ENCODE measurements at regions not wholly inside any gene's neighbourhood (a gene's known extent, or its start where the extent isn't known, plus 50 kb on each side); places are given as distances from the start of the nearest gene placed in this dataset.

DNA sequence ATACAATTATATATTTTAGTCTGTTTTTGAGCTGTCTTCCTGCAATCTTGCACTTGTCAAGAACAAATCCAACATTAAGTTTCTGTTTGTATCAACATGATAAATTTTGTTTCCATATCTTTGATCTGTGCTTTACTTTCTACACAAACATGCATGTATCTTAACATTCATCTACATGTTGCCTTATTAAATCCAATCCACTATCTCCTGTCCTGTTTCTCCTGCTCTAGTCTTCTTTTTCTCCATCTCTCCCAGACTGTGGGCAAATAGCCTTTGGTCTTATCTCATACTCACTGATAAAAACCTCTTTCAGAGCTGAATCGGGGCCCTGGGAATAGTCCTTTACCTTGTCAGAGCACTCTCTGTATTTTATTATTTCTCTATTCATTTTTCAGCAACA is 101.3 kb downstream of the PLPPR4 start:
- no peak for DNase-seq (ENCODE audit: low read depth in 1 of 2, low spot score in 1 of 2)
- no peak overlapping the region for H3K27ac ChIP-seq (replicated peaks)
- H3K27me3 ChIP-seq (ENCODE audit: insufficient read depth, poor library complexity, severe bottlenecking) = no peaks in the 10 kb centered on the region
- no peak for TF ChIP-seq SPI1 (IDR thresholded peaks at IDR 0.05; ENCODE audit: borderline replicate concordance, low read depth)
- no peak for TF ChIP-seq CTCF (IDR thresholded peaks at IDR 0.05; ENCODE audit: insufficient read depth, low read length)
- H3K4me3 ChIP-seq (replicated peaks; ENCODE audit: insufficient read depth, low read length) = no peak overlapping the region

- DNase-seq (ENCODE audit: low read depth in 1 of 2, low spot score in 1 of 2) = no peak
- Histone ChIP-seq H3K27ac (replicated peaks) (no peak overlapping the region), H3K27me3 (ENCODE audit: insufficient read depth, poor library complexity, severe bottlenecking) (no peaks in the 10 kb centered on the region), H3K4me3 (replicated peaks; ENCODE audit: insufficient read depth, low read length) (no peak overlapping the region)
- TF ChIP-seq GABPA (IDR thresholded peaks at IDR 0.05; ENCODE audit: low read depth) (no peak), SPI1 (IDR thresholded peaks at IDR 0.05; ENCODE audit: borderline replicate concordance, low read depth) (no peak), CTCF (IDR thresholded peaks at IDR 0.05; ENCODE audit: insufficient read depth, low read length) (no peak), POLR2AphosphoS5 (IDR thresholded peaks at IDR 0.05; ENCODE audit: low read depth) (no peak)
- TF ChIP-seq, protein P1, sequence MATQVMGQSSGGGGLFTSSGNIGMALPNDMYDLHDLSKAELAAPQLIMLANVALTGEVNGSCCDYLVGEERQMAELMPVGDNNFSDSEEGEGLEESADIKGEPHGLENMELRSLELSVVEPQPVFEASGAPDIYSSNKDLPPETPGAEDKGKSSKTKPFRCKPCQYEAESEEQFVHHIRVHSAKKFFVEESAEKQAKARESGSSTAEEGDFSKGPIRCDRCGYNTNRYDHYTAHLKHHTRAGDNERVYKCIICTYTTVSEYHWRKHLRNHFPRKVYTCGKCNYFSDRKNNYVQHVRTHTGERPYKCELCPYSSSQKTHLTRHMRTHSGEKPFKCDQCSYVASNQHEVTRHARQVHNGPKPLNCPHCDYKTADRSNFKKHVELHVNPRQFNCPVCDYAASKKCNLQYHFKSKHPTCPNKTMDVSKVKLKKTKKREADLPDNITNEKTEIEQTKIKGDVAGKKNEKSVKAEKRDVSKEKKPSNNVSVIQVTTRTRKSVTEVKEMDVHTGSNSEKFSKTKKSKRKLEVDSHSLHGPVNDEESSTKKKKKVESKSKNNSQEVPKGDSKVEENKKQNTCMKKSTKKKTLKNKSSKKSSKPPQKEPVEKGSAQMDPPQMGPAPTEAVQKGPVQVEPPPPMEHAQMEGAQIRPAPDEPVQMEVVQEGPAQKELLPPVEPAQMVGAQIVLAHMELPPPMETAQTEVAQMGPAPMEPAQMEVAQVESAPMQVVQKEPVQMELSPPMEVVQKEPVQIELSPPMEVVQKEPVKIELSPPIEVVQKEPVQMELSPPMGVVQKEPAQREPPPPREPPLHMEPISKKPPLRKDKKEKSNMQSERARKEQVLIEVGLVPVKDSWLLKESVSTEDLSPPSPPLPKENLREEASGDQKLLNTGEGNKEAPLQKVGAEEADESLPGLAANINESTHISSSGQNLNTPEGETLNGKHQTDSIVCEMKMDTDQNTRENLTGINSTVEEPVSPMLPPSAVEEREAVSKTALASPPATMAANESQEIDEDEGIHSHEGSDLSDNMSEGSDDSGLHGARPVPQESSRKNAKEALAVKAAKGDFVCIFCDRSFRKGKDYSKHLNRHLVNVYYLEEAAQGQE (IDR thresholded peaks at IDR 0.05; ENCODE audit: insufficient replicate concordance, low read depth) = no peak
Observed at GRCh38 chr1:99369154-99369553, 104.9 kb downstream of the PLPPR4 start.

- no peak overlapping the region for H3K27ac ChIP-seq (replicated peaks)
- DNase-seq (ENCODE audit: low read depth in 1 of 2, low spot score in 1 of 2) = no peak
- H3K27me3 ChIP-seq (ENCODE audit: insufficient read depth, poor library complexity, severe bottlenecking) = no peaks in the 10 kb centered on the region
- H3K4me3 ChIP-seq (replicated peaks; ENCODE audit: insufficient read depth, low read length) = no peak overlapping the region
- no peak for TF ChIP-seq CTCF (IDR thresholded peaks at IDR 0.05; ENCODE audit: insufficient read depth, low read length)
- TF ChIP-seq POLR2AphosphoS5 (IDR thresholded peaks at IDR 0.05; ENCODE audit: low read depth) = no peak
- no peak for TF ChIP-seq SPI1 (IDR thresholded peaks at IDR 0.05; ENCODE audit: borderline replicate concordance, low read depth)
- TF ChIP-seq, protein P1 (IDR thresholded peaks at IDR 0.05; ENCODE audit: insufficient replicate concordance, low read depth) = no peak
- TF ChIP-seq GABPA (IDR thresholded peaks at IDR 0.05; ENCODE audit: low read depth) = no peak
Observed at GRCh38 chr1:99370476-99370875, 106.2 kb downstream of the PLPPR4 start.

GRCh38 chr1:99371413-99371812 is 107.1 kb downstream of the PLPPR4 start:
- no peak for DNase-seq (ENCODE audit: low read depth in 1 of 2, low spot score in 1 of 2)
- no peak overlapping the region for H3K4me3 ChIP-seq (replicated peaks; ENCODE audit: insufficient read depth, low read length)
- no peak overlapping the region for H3K27ac ChIP-seq (replicated peaks)
- TF ChIP-seq CTCF (IDR thresholded peaks at IDR 0.05; ENCODE audit: insufficient read depth, low read length) = no peak
- TF ChIP-seq GABPA (IDR thresholded peaks at IDR 0.05; ENCODE audit: low read depth) = no peak
- no peak for TF ChIP-seq SPI1 (IDR thresholded peaks at IDR 0.05; ENCODE audit: borderline replicate concordance, low read depth)
- H3K27me3 ChIP-seq (ENCODE audit: insufficient read depth, poor library complexity, severe bottlenecking) = no peaks in the 10 kb centered on the region

Data from HL-60 (cell line).